Stomach (tissue), 8 donors: ENCODE measurements at regions not wholly inside any gene's neighbourhood (a gene's known extent, or its start where the extent isn't known, plus 50 kb on each side); places are given as distances from the start of the nearest gene placed in this dataset.

Experiments
- DNase-seq, 2 donors: peaks; one replicate each; pipeline versions ENCODE4 v3.0.0 to v3.0.0-alpha.2; 2013 to 2019
- H3K27ac ChIP-seq, 5 donors: fragments of 200-600 bp in 4 of 5; sonication (generic) in 4 of 5; one replicate each; pipeline ENCODE4 v1.5.1; 2013 to 2019; ENCODE audit warnings: mild to moderate bottlenecking in 1 of 5, moderate library complexity in 1 of 5
- H3K27me3 ChIP-seq, 3 donors: fragments of 200-600 bp; sonication (generic); one replicate each; pipeline ENCODE4 v1.5.1; 2017 to 2019; ENCODE audit warnings: mixed run types in 1 of 3
- H3K36me3 ChIP-seq, 4 donors: fragments of 200-600 bp; sonication (generic); 1 replicate in 3 of 4; 2 replicates in 1 of 4; pipeline ENCODE4 v1.5.1; 2016 to 2019
- H3K4me1 ChIP-seq, 4 donors: fragments of 200-600 bp; sonication (generic); one replicate each; pipeline ENCODE4 v1.5.1; 2016 to 2019
- H3K4me3 ChIP-seq, 4 donors: fragments of 200-600 bp; sonication (generic) in 3 of 4; one replicate each; pipeline ENCODE4 v1.5.1; 2016 to 2019; ENCODE audit warnings: mild to moderate bottlenecking in 1 of 4
- H3K9me3 ChIP-seq, 4 donors: fragments of 200-600 bp; sonication (generic); one replicate each; pipeline ENCODE4 v1.5.1; 2016 to 2019
- CTCF ChIP-seq, 7 experiments: fragments of 450-650 bp in 4 of 7; fragments of 200-600 bp in 3 of 7; sonication (generic) in 3 of 7; IDR thresholded peaks; one replicate each; pipeline ENCODE4 v1.5.1; 2016 to 2019; ENCODE audit warnings: antibody characterized with exemption in 7 of 7, control low read depth in 2 of 7, mild to moderate bottlenecking in 1 of 7
- EP300 ChIP-seq: sonication (generic); formaldehyde crosslinking; IDR thresholded peaks from one replicate; pipeline ENCODE4 v1.6.1; 2017; ENCODE audit warnings: antibody characterized with exemption
- POLR2A ChIP-seq, 4 donors: fragments of 450-650 bp; IDR thresholded peaks; one replicate each; pipeline ENCODE4 v1.6.1; 2016; ENCODE audit warnings: antibody characterized with exemption in 4 of 4, control low read depth in 2 of 4, mild to moderate bottlenecking in 1 of 4, moderate library complexity in 1 of 4
- POLR2AphosphoS5 ChIP-seq, 3 donors: sonication (generic); formaldehyde crosslinking; IDR thresholded peaks; one replicate each; pipeline ENCODE4 v1.6.1; 2016; ENCODE audit warnings: antibody characterized with exemption in 3 of 3
- WGBS, 5 donors: extraction: QIAGEN DNeasy Blood & Tissue Kit in 3 of 5; methylation state at CpG; one replicate each; pipeline versions ENCODE4 v1.1.5 to v1.1.7; 2013 to 2018; 5-methylcytosine and 5-hydroxymethylcytosine counted together
- intact Hi-C: fragments of 100-400 bp; cut with DNase I; formaldehyde crosslinking; loops from one replicate; pipeline ENCODE4 v1.15.1; 2023; ENCODE audit warnings: low total_unique reads
- small RNA-seq, 4 donors: library from RNA; depleted of rRNA; stranded (forward); fragments of <200 nt; gene quantifications; one replicate each; pipeline ENCODE3, GENCODE V24; 2016
- donor health status: healthy with polysubstance abuse.
- donor health status: Bipolar disorder and iron deficiency.
- donor health status: healthy.

GRCh38 chr10:44858988-44859387 lies 52.1 kb upstream of the TMEM72 start:
- intact Hi-C loops: loop anchor here (5.0 to 10.0 kb wide), 2 partner anchors 464 to 1187 kb away; no protein-coding TSS in a partner anchor
- TF ChIP-seq EP300 (no peak), CTCF (IDR thresholded peaks at IDR 0.05) (no peak), POLR2AphosphoS5 (IDR thresholded peaks at IDR 0.05) (no peak)
- H3K27me3 ChIP-seq: peaks cover 0 to 10% (median 1%) of the 10 kb centered on the region in 3 donors
- H3K9me3 ChIP-seq: no peaks in the 10 kb centered on the region
- DNase-seq: no peak
- H3K27ac ChIP-seq: no peak overlapping the region
- H3K36me3 ChIP-seq: no peaks in the 10 kb centered on the region
- H3K4me3 ChIP-seq: no peak overlapping the region
- peaks cover 4 to 19% (median 11%) of the 10 kb centered on the region in 4 donors for H3K4me1 ChIP-seq

- intact Hi-C loops: loop anchor here (5.0 to 10.0 kb wide), 2 partner anchors 465 to 1187 kb away; no protein-coding TSS in a partner anchor
Measured at GRCh38 chr10:44859546-44860285, 51.4 kb upstream of the TMEM72 start.

GRCh38 chr10:44860811-44861736 lies 50.1 kb upstream of the TMEM72 start:
- TF ChIP-seq POLR2AphosphoS5 (IDR thresholded peaks at IDR 0.05): no peak
- no peak for TF ChIP-seq POLR2A (IDR thresholded peaks at IDR 0.05)
- no peak for TF ChIP-seq EP300
- no peak for TF ChIP-seq CTCF (IDR thresholded peaks at IDR 0.05)
- no peaks in the 10 kb centered on the region for H3K36me3 ChIP-seq
- no peak overlapping the region for H3K4me3 ChIP-seq
- no peaks in the 10 kb centered on the region for H3K9me3 ChIP-seq
- H3K4me1 ChIP-seq: peaks cover 15 to 34% (median 26%) of the 10 kb centered on the region in 4 donors
- intact Hi-C loops: no loop called here
- peak in 1 of 2 donors; percentile 13 for DNase-seq
- H3K27ac ChIP-seq: no peak overlapping the region
- 74 to 87% (median 77%) methylated on average over 7 to 10 of the region's 10 CpGs for WGBS, 5 donors
- H3K27me3 ChIP-seq: peaks cover 0 to 24% (median 2%) of the 10 kb centered on the region in 3 donors

More at GRCh38 chr10:44859546-44860285, 51.4 kb upstream of the TMEM72 start:
- no peak for TF ChIP-seq CTCF (IDR thresholded peaks at IDR 0.05)
- Histone ChIP-seq H3K9me3 (no peaks in the 10 kb centered on the region), H3K27me3 (peaks cover 0 to 13% (median 2%) of the 10 kb centered on the region in 3 donors), H3K36me3 (no peaks in the 10 kb centered on the region), H3K4me1 (peaks cover 9 to 26% (median 18%) of the 10 kb centered on the region in 4 donors), H3K27ac (no peak overlapping the region), H3K4me3 (no peak overlapping the region)
- no peak for DNase-seq
- 81 to 89% (median 85%) methylated on average over 13 of the region's 13 CpGs for WGBS, 5 donors

Small RNAs in the stretch of these regions (small RNA-seq; reads per million reads assigned to genes)
- 0 reads per million in 4 donors for gene AL356157.2
